Neural cell (in vitro differentiated cells): ENCODE measurements at regions not wholly inside any gene's neighbourhood (a gene's known extent, or its start where the extent isn't known, plus 50 kb on each side); places are given as distances from the start of the nearest gene placed in this dataset.

Source experiments
- H2AFZ ChIP-seq: fragments of 200-600, 300-800 bp; sonication (generic), shearing (Covaris generic); 2 replicates; pipeline ENCODE4 v1.6.0; 2014; ENCODE audit warnings: low read depth, mild to moderate bottlenecking, antibody characterized with exemption, low read length, moderate library complexity
- H3F3A ChIP-seq: fragments of 200-600 bp; shearing (Covaris generic); 2 replicates; pipeline ENCODE4 v1.6.1; 2016; ENCODE audit warnings: mild to moderate bottlenecking, moderate library complexity, mixed read lengths, antibody characterized with exemption, low read length; ENCODE audit not compliant: insufficient read depth, poor library complexity, severe bottlenecking
- H3K27ac ChIP-seq: fragments of 200-600, 300-800 bp; sonication (generic), shearing (Covaris generic); 2 replicates; pipeline ENCODE4 v1.5.1; 2014; ENCODE audit warnings: mild to moderate bottlenecking, low read length, moderate library complexity
- H3K27me3 ChIP-seq: fragments of 300-800, 200-600 bp; sonication (generic), shearing (Covaris generic); 2 replicates; pipeline ENCODE4 v1.6.0; 2014; ENCODE audit warnings: mild to moderate bottlenecking, low read depth, low read length, moderate library complexity; ENCODE audit not compliant: insufficient read depth
- H3K36me3 ChIP-seq: fragments of 300-800, 200-600 bp; sonication (generic), shearing (Covaris generic); 2 replicates; pipeline ENCODE4 v1.5.1; 2014; ENCODE audit warnings: mild to moderate bottlenecking, antibody characterized with exemption, low read length, moderate library complexity; ENCODE audit not compliant: insufficient read depth
- H3K4me2 ChIP-seq: fragments of 300-800, 200-600 bp; sonication (generic), shearing (Covaris generic); 2 replicates; pipeline ENCODE4 v1.6.0; 2014; ENCODE audit warnings: mild to moderate bottlenecking, low read length
- H3K4me3 ChIP-seq: fragments of 300-800, 200-600 bp; sonication (generic), shearing (Covaris generic); 2 replicates; pipeline ENCODE4 v1.5.1; 2014; ENCODE audit warnings: mild to moderate bottlenecking, low read length, moderate library complexity
- H3K79me2 ChIP-seq: fragments of 200-600 bp; shearing (Covaris generic); replicated peaks from 2 replicates; pipeline ENCODE4 v1.6.0; 2014; ENCODE audit warnings: mild to moderate bottlenecking, low read length, moderate library complexity; ENCODE audit not compliant: insufficient read depth
- H3K9ac ChIP-seq: fragments of 300-800, 200-600 bp; sonication (generic), shearing (Covaris generic); 2 replicates; pipeline ENCODE4 v1.6.1; 2016; ENCODE audit warnings: mild to moderate bottlenecking, low read length, mixed read lengths
- H3K9me2 ChIP-seq: fragments of 200-600 bp; shearing (Covaris generic); 2 replicates; pipeline ENCODE4 v1.6.1; 2016; ENCODE audit warnings: mild to moderate bottlenecking, low read length, mixed read lengths; ENCODE audit not compliant: insufficient read depth
- H3K9me3 ChIP-seq: fragments of 200-600, 300-800 bp; sonication (generic), shearing (Covaris generic); 2 replicates; pipeline ENCODE4 v1.6.1; 2016; ENCODE audit warnings: mild to moderate bottlenecking, mixed run types, low read length, moderate library complexity, mixed read lengths
- H4K20me1 ChIP-seq: fragments of 200-600 bp; shearing (Covaris generic); 2 replicates; pipeline ENCODE4 v1.6.1; 2016; ENCODE audit warnings: mild to moderate bottlenecking, mixed run types; ENCODE audit not compliant: insufficient read depth
- CTCF ChIP-seq: fragments of 450-650 bp; IDR thresholded peaks from 2 replicates; pipeline ENCODE4 v1.5.1; 2014; ENCODE audit warnings: antibody characterized with exemption, mild to moderate bottlenecking, moderate library complexity; ENCODE audit not compliant: poor library complexity, severe bottlenecking
- EP300 ChIP-seq: fragments of 450-650 bp; conservative IDR thresholded peaks from 2 replicates; pipeline ENCODE4 v1.6.1; 2014; ENCODE audit warnings: antibody characterized with exemption, mild to moderate bottlenecking, moderate library complexity; ENCODE audit not compliant: poor library complexity, severe bottlenecking
- EZH2 ChIP-seq: fragments of 200-600, 300-800 bp; shearing (Covaris generic), sonication (generic); IDR thresholded peaks from 2 replicates; pipeline ENCODE4 v1.6.1; 2014; ENCODE audit warnings: antibody characterized with exemption, low read length, borderline replicate concordance, mild to moderate bottlenecking; ENCODE audit not compliant: insufficient read depth, poor library complexity, severe bottlenecking
- MXI1 ChIP-seq: fragments of 450-650 bp; conservative IDR thresholded peaks from 2 replicates; pipeline ENCODE4 v1.6.1; 2014; ENCODE audit warnings: antibody characterized with exemption, mild to moderate bottlenecking; ENCODE audit not compliant: poor library complexity, severe bottlenecking
- POLR2AphosphoS5 ChIP-seq: IDR thresholded peaks from 2 replicates; pipeline ENCODE4 v1.6.1; 2012
- RAD21 ChIP-seq: fragments of 450-650 bp; conservative IDR thresholded peaks from 2 replicates; pipeline ENCODE4 v1.6.1; 2014; ENCODE audit warnings: antibody characterized with exemption, mild to moderate bottlenecking, moderate library complexity
- REST ChIP-seq: IDR thresholded peaks from 2 replicates; pipeline ENCODE4 v1.6.1; 2012; ENCODE audit warnings: borderline replicate concordance
- SMC3 ChIP-seq: fragments of 450-650 bp; conservative IDR thresholded peaks from 2 replicates; pipeline ENCODE4 v1.6.1; 2014; ENCODE audit warnings: antibody characterized with exemption, mild to moderate bottlenecking, moderate library complexity; ENCODE audit not compliant: poor library complexity
- TAF1 ChIP-seq: IDR thresholded peaks from 2 replicates; pipeline ENCODE4 v1.6.1; 2012; ENCODE audit warnings: low read depth

- Histone ChIP-seq H3K9me2 (no peaks in the 10 kb centered on the region), H2AFZ (no peak overlapping the region), H3K27me3 (no peaks in the 10 kb centered on the region), H3K4me3 (no peak overlapping the region), H3K79me2 (no peaks in the 10 kb centered on the region), H3F3A (no peaks in the 10 kb centered on the region), H3K9me3 (no peaks in the 10 kb centered on the region), H3K27ac (peak overlapping the region; percentile 9), H3K9ac (no peak overlapping the region), H3K36me3 (no peaks in the 10 kb centered on the region), H3K4me2 (no peak overlapping the region), H4K20me1 (no peaks in the 10 kb centered on the region)
- TF ChIP-seq TAF1 (no peak), MXI1 (no peak), EZH2 (no peak), RAD21 (no peak), POLR2AphosphoS5 (no peak), SMC3 (no peak), REST (no peak), CTCF (no peak), EP300 (no peak)
Measured at GRCh38 chr4:33025236-33025635, 2305.1 kb downstream of the PCDH7 start.

- H3K9me3 ChIP-seq, result no peaks in the 10 kb centered on the region
- no peaks in the 10 kb centered on the region for H3K27me3 ChIP-seq
- H2AFZ ChIP-seq, result no peak overlapping the region
- no peaks in the 10 kb centered on the region for H3F3A ChIP-seq
- no peaks in the 10 kb centered on the region for H3K79me2 ChIP-seq
- no peak overlapping the region for H3K9ac ChIP-seq
- H3K27ac ChIP-seq, result no peak overlapping the region
- no peaks in the 10 kb centered on the region for H3K36me3 ChIP-seq
- H4K20me1 ChIP-seq, result no peaks in the 10 kb centered on the region
- TF ChIP-seq EP300 (no peak), RAD21 (no peak)
- H3K4me2 ChIP-seq, result no peak overlapping the region
- H3K4me3 ChIP-seq, result no peak overlapping the region
- H3K9me2 ChIP-seq, result no peaks in the 10 kb centered on the region
Measured at GRCh38 chr4:33029976-33030375, 2309.8 kb downstream of the PCDH7 start.

GRCh38 chr4:33031328-33031727, 2311.2 kb downstream of the PCDH7 start:
- Histone ChIP-seq H3K27ac (no peak overlapping the region), H2AFZ (no peak overlapping the region), H3K27me3 (no peaks in the 10 kb centered on the region), H3F3A (no peaks in the 10 kb centered on the region), H4K20me1 (no peaks in the 10 kb centered on the region), H3K4me3 (no peak overlapping the region), H3K9me2 (no peaks in the 10 kb centered on the region), H3K9ac (no peak overlapping the region), H3K79me2 (no peaks in the 10 kb centered on the region), H3K9me3 (no peaks in the 10 kb centered on the region), H3K4me2 (no peak overlapping the region), H3K36me3 (no peaks in the 10 kb centered on the region)
- no peak for TF ChIP-seq POLR2AphosphoS5
- no peak for TF ChIP-seq CTCF
- no peak for TF ChIP-seq MXI1
- no peak for TF ChIP-seq RAD21
- no peak for TF ChIP-seq REST
- no peak for TF ChIP-seq EP300
- no peak for TF ChIP-seq EZH2
- no peak for TF ChIP-seq SMC3
- no peak for TF ChIP-seq TAF1
